H9 (cell line): ENCODE measurements at regions not wholly inside any gene's neighbourhood (a gene's known extent, or its start where the extent isn't known, plus 50 kb on each side); places are given as distances from the start of the nearest gene placed in this dataset.

Experiments
- DNase-seq: peaks from one replicate; pipeline ENCODE4 v3.0.0-alpha.2; 2017
- H2AFZ ChIP-seq: one replicate; pipeline ENCODE4 v1.6.1; 2013; ENCODE audit warnings: mild to moderate bottlenecking, low read length, control low read depth, moderate library complexity
- H2AK5ac ChIP-seq: 2 replicates; pipeline ENCODE4 v1.6.1; 2013; ENCODE audit warnings: low read length, control low read depth, mixed read lengths; ENCODE audit not compliant: insufficient read length
- H2BK120ac ChIP-seq: one replicate; pipeline ENCODE4 v1.6.1; 2013; ENCODE audit warnings: low read depth, mild to moderate bottlenecking, low read length, control low read depth, inconsistent platforms; ENCODE audit not compliant: poor library complexity, severe bottlenecking
- H2BK12ac ChIP-seq: 2 replicates; pipeline ENCODE4 v1.6.1; 2013; ENCODE audit warnings: low read length, control low read depth, mixed read lengths, low read depth; ENCODE audit not compliant: insufficient read length
- H2BK15ac ChIP-seq: 2 replicates; pipeline ENCODE4 v1.6.1; 2013; ENCODE audit warnings: low read depth, low read length, control low read depth
- H2BK20ac ChIP-seq: one replicate; pipeline ENCODE4 v1.6.1; 2013; ENCODE audit warnings: low read depth, mild to moderate bottlenecking, low read length, control low read depth, inconsistent platforms; ENCODE audit not compliant: poor library complexity, severe bottlenecking
- H2BK5ac ChIP-seq: 2 replicates; pipeline ENCODE4 v1.6.1; 2013; ENCODE audit warnings: low read length, control low read depth, mixed read lengths; ENCODE audit not compliant: insufficient read length
- H3K14ac ChIP-seq: 2 replicates; pipeline ENCODE4 v1.6.1; 2013; ENCODE audit warnings: low read length, control low read depth; ENCODE audit not compliant: insufficient read depth
- H3K18ac ChIP-seq: 2 replicates; pipeline ENCODE4 v1.6.1; 2013; ENCODE audit warnings: low read depth, mild to moderate bottlenecking, mixed read lengths, low read length, control low read depth; ENCODE audit not compliant: insufficient read length
- H3K23ac ChIP-seq: 2 replicates; pipeline ENCODE4 v1.6.1; 2013; ENCODE audit warnings: low read length, control low read depth, mixed read lengths, low read depth; ENCODE audit not compliant: insufficient read length
- H3K23me2 ChIP-seq: 2 replicates; pipeline ENCODE4 v1.6.1; 2013; ENCODE audit warnings: low read depth, mild to moderate bottlenecking, mixed read lengths, low read length, control low read depth; ENCODE audit not compliant: insufficient read length, poor library complexity, severe bottlenecking
- H3K27ac ChIP-seq: 2 replicates; pipeline ENCODE4 v1.5.1; 2013; ENCODE audit warnings: low read length, control low read depth, mixed read lengths, low read depth; ENCODE audit not compliant: insufficient read length
- H3K27me3 ChIP-seq: 2 replicates; pipeline ENCODE4 v1.6.1; 2013; ENCODE audit warnings: low read length, control low read depth, inconsistent platforms; ENCODE audit not compliant: insufficient read depth
- H3K4ac ChIP-seq: 2 replicates; pipeline ENCODE4 v1.6.1; 2013; ENCODE audit warnings: low read depth, mild to moderate bottlenecking, control low read depth, inconsistent platforms, low read length, moderate library complexity
- H3K4me1 ChIP-seq: 2 replicates; pipeline ENCODE4 v1.6.1; 2013; ENCODE audit warnings: low read length, control low read depth, inconsistent platforms; ENCODE audit not compliant: insufficient read depth
- H3K4me2 ChIP-seq: 2 replicates; pipeline ENCODE4 v1.6.1; 2013; ENCODE audit warnings: low read length, control low read depth, mixed read lengths; ENCODE audit not compliant: insufficient read length, insufficient read depth
- H3K56ac ChIP-seq: 2 replicates; pipeline ENCODE4 v1.6.1; 2013; ENCODE audit warnings: low read depth, mild to moderate bottlenecking, mixed read lengths, low read length, control low read depth; ENCODE audit not compliant: insufficient read length
- H3K79me1 ChIP-seq: 2 replicates; pipeline ENCODE4 v1.6.1; 2013; ENCODE audit warnings: low read depth, mild to moderate bottlenecking, moderate library complexity, low read length, control low read depth, inconsistent platforms; ENCODE audit not compliant: insufficient read depth, poor library complexity, severe bottlenecking
- H3K79me2 ChIP-seq: 2 replicates; pipeline ENCODE4 v1.6.1; 2013; ENCODE audit warnings: low read length, control low read depth, inconsistent platforms; ENCODE audit not compliant: insufficient read depth
- H3K9ac ChIP-seq: 2 replicates; pipeline ENCODE4 v1.6.1; 2013; ENCODE audit warnings: low read length, control low read depth, mixed read lengths; ENCODE audit not compliant: insufficient read length; ENCODE audit errors: extremely low read depth
- H3K9me3 ChIP-seq: one replicate; pipeline ENCODE4 v1.6.1; 2013; ENCODE audit warnings: low read depth, low read length, inconsistent platforms; ENCODE audit not compliant: control insufficient read depth
- H3T11ph ChIP-seq: one replicate; pipeline ENCODE4 v1.6.1; 2013; ENCODE audit warnings: mild to moderate bottlenecking, low read length, control low read depth, inconsistent platforms
- H4K20me1 ChIP-seq: one replicate; pipeline ENCODE4 v1.6.1; 2013; ENCODE audit not compliant: control insufficient read depth, insufficient read length, insufficient read depth
- H4K5ac ChIP-seq: 2 replicates; pipeline ENCODE4 v1.6.1; 2013; ENCODE audit warnings: low read depth, mild to moderate bottlenecking, mixed read lengths, low read length, control low read depth; ENCODE audit not compliant: insufficient read length
- H4K8ac ChIP-seq: replicated peaks from 2 replicates; pipeline ENCODE4 v1.6.1; 2013; ENCODE audit warnings: low read length, control low read depth, mixed read lengths, low read depth; ENCODE audit not compliant: insufficient read length
- H4K91ac ChIP-seq: 2 replicates; pipeline ENCODE4 v1.6.1; 2013; ENCODE audit warnings: low read depth, mild to moderate bottlenecking, moderate library complexity, mixed read lengths, low read length, control low read depth; ENCODE audit not compliant: insufficient read length
- H3K27ac Mint-ChIP-seq, 3 experiments: 2 replicates in 2 of 3; 3 replicates in 1 of 3; pipeline ENCODE4 v1.8.0; 2020 to 2021; ENCODE audit warnings: mixed read lengths in 3 of 3, mild to moderate bottlenecking in 1 of 3, moderate library complexity in 1 of 3
- H3K27me3 Mint-ChIP-seq: 2 replicates; pipeline ENCODE4 v1.8.0; 2021; ENCODE audit warnings: low read depth, mild to moderate bottlenecking, moderate library complexity, mixed read lengths
- H3K36me3 Mint-ChIP-seq, 3 experiments: 2 replicates in 2 of 3; 3 replicates in 1 of 3; pipeline ENCODE4 v1.8.0; 2020 to 2021; ENCODE audit warnings: low read depth in 3 of 3, mixed read lengths in 3 of 3; ENCODE audit not compliant: insufficient read depth in 1 of 3
- H3K4me1 Mint-ChIP-seq, 2 experiments: 2 replicates each; pipeline ENCODE4 v1.8.0; 2020; ENCODE audit warnings: mixed read lengths in 2 of 2
- H3K4me3 Mint-ChIP-seq, 2 experiments: 2 replicates in 1 of 2; 3 replicates in 1 of 2; pipeline ENCODE4 v1.8.0; 2020 to 2021; ENCODE audit warnings: mild to moderate bottlenecking in 2 of 2, mixed read lengths in 2 of 2, moderate library complexity in 1 of 2
- H3K9me3 Mint-ChIP-seq, 2 experiments: 2 replicates in 1 of 2; 3 replicates in 1 of 2; pipeline ENCODE4 v1.8.0; 2020; ENCODE audit warnings: mild to moderate bottlenecking in 2 of 2, mixed read lengths in 2 of 2, moderate library complexity in 1 of 2
- WGBS: extraction: QIAGEN DNeasy Blood & Tissue Kit; methylation state at CpG from one replicate; pipeline ENCODE4 v1.1.7; 2013; ENCODE audit warnings: missing lambda C conversion rate, low lambda C conversion rate, mixed read lengths; ENCODE audit not compliant: insufficient read length; ENCODE audit errors: extremely low coverage; 5-methylcytosine and 5-hydroxymethylcytosine counted together
- TF ChIP-seq, protein P1 (sequence below): fragments of 200-600 bp; sonication (generic); conservative IDR thresholded peaks from 3 replicates; pipeline ENCODE4 v1.8.0; 2021; ENCODE audit warnings: antibody characterized with exemption, mild to moderate bottlenecking

DNA sequence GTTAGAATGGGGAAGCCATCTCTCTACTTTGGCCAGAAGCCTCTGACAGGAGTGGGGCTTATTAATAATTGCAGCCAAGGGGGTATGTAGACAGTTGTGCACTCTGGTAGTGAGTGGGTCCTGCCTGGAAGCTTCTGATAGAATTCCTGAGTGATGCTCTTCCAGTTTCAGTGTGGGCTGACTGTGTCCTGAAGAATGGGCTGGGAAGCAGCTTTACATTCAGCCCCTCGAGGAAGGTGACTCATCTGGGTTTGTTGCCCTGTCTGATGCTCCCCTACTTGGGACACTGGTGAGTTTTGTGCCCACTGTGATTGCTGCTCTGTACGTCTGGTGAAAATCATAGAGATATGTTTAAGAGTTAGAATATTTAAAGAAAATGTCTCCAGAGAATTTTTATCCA lies 444.7 kb upstream of the RBMS3 start:
- Histone ChIP-seq H3K9me3 (no peaks in the 10 kb centered on the region), H2BK5ac (no peak overlapping the region), H2AK5ac (no peak overlapping the region), H3K79me1 (no peaks in the 10 kb centered on the region), H2AFZ (no peak overlapping the region), H2BK120ac (no peak overlapping the region), H2BK12ac (no peak overlapping the region), H4K91ac (no peak overlapping the region), H3K27ac (no peak overlapping the region), H2BK15ac (no peak overlapping the region), H3K9ac (no peak overlapping the region), H3K23ac (no peak overlapping the region), H4K20me1 (no peaks in the 10 kb centered on the region), H3K4me1 (no peaks in the 10 kb centered on the region), H3K27me3 (no peaks in the 10 kb centered on the region; the same call in 1 of the 2 replicates), H3K14ac (no peak overlapping the region), H3T11ph (no peak overlapping the region), H3K18ac (no peak overlapping the region), H3K56ac (no peak overlapping the region), H3K79me2 (no peaks in the 10 kb centered on the region), H2BK20ac (no peak overlapping the region), H3K4me2 (no peak overlapping the region), H4K5ac (no peak overlapping the region), H3K4ac (no peak overlapping the region), H4K8ac (no peak overlapping the region), H3K23me2 (no peaks in the 10 kb centered on the region)
- no CpG with 5 or more reads among the region's 2 CpGs for WGBS
- H3K27ac Mint-ChIP-seq, result no peak overlapping the region; a peak in 2 of 7 replicates
- H3K36me3 Mint-ChIP-seq, result peaks cover 2 to 5% (median 3%) of the 10 kb centered on the region in 3 experiments; a peak in 3 of 7 replicates
- H3K4me1 Mint-ChIP-seq, result peaks cover 11 to 31% of the 10 kb centered on the region in 2 experiments
- peaks cover 5 to 7% of the 10 kb centered on the region in 2 experiments; a peak in 4 of 5 replicates for H3K9me3 Mint-ChIP-seq
- peaks cover 3% of the 10 kb centered on the region for H3K27me3 Mint-ChIP-seq
- no peak overlapping the region for H3K4me3 Mint-ChIP-seq
- TF ChIP-seq, protein P1, sequence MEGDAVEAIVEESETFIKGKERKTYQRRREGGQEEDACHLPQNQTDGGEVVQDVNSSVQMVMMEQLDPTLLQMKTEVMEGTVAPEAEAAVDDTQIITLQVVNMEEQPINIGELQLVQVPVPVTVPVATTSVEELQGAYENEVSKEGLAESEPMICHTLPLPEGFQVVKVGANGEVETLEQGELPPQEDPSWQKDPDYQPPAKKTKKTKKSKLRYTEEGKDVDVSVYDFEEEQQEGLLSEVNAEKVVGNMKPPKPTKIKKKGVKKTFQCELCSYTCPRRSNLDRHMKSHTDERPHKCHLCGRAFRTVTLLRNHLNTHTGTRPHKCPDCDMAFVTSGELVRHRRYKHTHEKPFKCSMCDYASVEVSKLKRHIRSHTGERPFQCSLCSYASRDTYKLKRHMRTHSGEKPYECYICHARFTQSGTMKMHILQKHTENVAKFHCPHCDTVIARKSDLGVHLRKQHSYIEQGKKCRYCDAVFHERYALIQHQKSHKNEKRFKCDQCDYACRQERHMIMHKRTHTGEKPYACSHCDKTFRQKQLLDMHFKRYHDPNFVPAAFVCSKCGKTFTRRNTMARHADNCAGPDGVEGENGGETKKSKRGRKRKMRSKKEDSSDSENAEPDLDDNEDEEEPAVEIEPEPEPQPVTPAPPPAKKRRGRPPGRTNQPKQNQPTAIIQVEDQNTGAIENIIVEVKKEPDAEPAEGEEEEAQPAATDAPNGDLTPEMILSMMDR, result no peak
- no peak for DNase-seq
